Mesenchymal stem cell (in vitro differentiated cells and primary cell): ENCODE measurements at regions not wholly inside any gene's neighbourhood (a gene's known extent, or its start where the extent isn't known, plus 50 kb on each side); places are given as distances from the start of the nearest gene placed in this dataset.

Source experiments
- DNase-seq: peaks from one replicate; pipeline ENCODE4 v3.0.0-alpha.2; 2013
- H2AFZ ChIP-seq: one replicate; pipeline ENCODE4 v1.6.1; 2013; ENCODE audit warnings: low read depth, mild to moderate bottlenecking, control low read depth, inconsistent platforms, low read length, moderate library complexity
- H2AK5ac ChIP-seq: 2 replicates; pipeline ENCODE4 v1.6.1; 2013; ENCODE audit warnings: low read length, moderate library complexity, mild to moderate bottlenecking, inconsistent platforms; ENCODE audit not compliant: severe bottlenecking
- H2BK120ac ChIP-seq: one replicate; pipeline ENCODE4 v1.6.1; 2013; ENCODE audit warnings: low read depth, mild to moderate bottlenecking, inconsistent platforms, low read length, moderate library complexity
- H2BK12ac ChIP-seq, 2 experiments: one replicate each; pipeline ENCODE4 v1.6.1; 2013; ENCODE audit warnings: inconsistent platforms in 2 of 2, low read length in 2 of 2, mild to moderate bottlenecking in 2 of 2, moderate library complexity in 2 of 2, control low read depth in 1 of 2
- H2BK15ac ChIP-seq: one replicate; pipeline ENCODE4 v1.6.1; 2013; ENCODE audit warnings: mild to moderate bottlenecking, low read depth, inconsistent platforms; ENCODE audit not compliant: poor library complexity, severe bottlenecking
- H2BK5ac ChIP-seq: 2 replicates; pipeline ENCODE4 v1.6.1; 2013; ENCODE audit warnings: low read depth, mild to moderate bottlenecking, low read length, control low read depth, inconsistent platforms; ENCODE audit not compliant: poor library complexity, severe bottlenecking
- H3K14ac ChIP-seq, 2 experiments: one replicate each; pipeline ENCODE4 v1.6.1; 2013; ENCODE audit warnings: inconsistent platforms in 2 of 2, low read length in 2 of 2, control low read depth in 1 of 2, mild to moderate bottlenecking in 1 of 2, moderate library complexity in 1 of 2
- H3K18ac ChIP-seq, 2 experiments: one replicate each; pipeline ENCODE4 v1.6.1; 2013; ENCODE audit warnings: inconsistent platforms in 2 of 2, low read length in 2 of 2, control low read depth in 1 of 2, low read depth in 1 of 2, mild to moderate bottlenecking in 1 of 2
- H3K23ac ChIP-seq, 2 experiments: one replicate each; pipeline ENCODE4 v1.6.1; 2013; ENCODE audit warnings: inconsistent platforms in 2 of 2, low read length in 2 of 2, mild to moderate bottlenecking in 2 of 2, moderate library complexity in 2 of 2, control low read depth in 1 of 2
- H3K27ac ChIP-seq: 2 replicates; pipeline ENCODE4 v1.5.1; 2013; ENCODE audit warnings: mild to moderate bottlenecking, moderate library complexity, low read length, control low read depth, inconsistent platforms; ENCODE audit not compliant: poor library complexity, severe bottlenecking
- H3K27me3 ChIP-seq, 2 experiments: 2 replicates each; pipeline versions ENCODE4 v1.6.1 to v1.7.0; 2013; ENCODE audit warnings: low read length in 2 of 2, mild to moderate bottlenecking in 2 of 2, moderate library complexity in 2 of 2, control low read depth in 1 of 2, inconsistent platforms in 1 of 2; ENCODE audit not compliant: control insufficient read depth in 1 of 2, insufficient read depth in 1 of 2
- H3K36me3 ChIP-seq, 2 experiments: 2 replicates each; pipeline versions ENCODE4 v1.6.1 to v1.7.0; 2013; ENCODE audit warnings: low read length in 2 of 2, control low read depth in 1 of 2, inconsistent platforms in 1 of 2, low read depth in 1 of 2, mild to moderate bottlenecking in 1 of 2; ENCODE audit not compliant: insufficient read depth in 2 of 2, control insufficient read depth in 1 of 2
- H3K4ac ChIP-seq, 2 experiments: one replicate each; pipeline ENCODE4 v1.6.1; 2013; ENCODE audit warnings: inconsistent platforms in 2 of 2, low read length in 2 of 2, mild to moderate bottlenecking in 2 of 2, moderate library complexity in 2 of 2, control low read depth in 1 of 2, low read depth in 1 of 2
- H3K4me1 ChIP-seq: 2 replicates; pipeline ENCODE4 v1.6.1; 2013; ENCODE audit warnings: low read depth, low read length, control low read depth; ENCODE audit not compliant: control insufficient read depth, insufficient read depth
- H3K4me2 ChIP-seq: 2 replicates; pipeline ENCODE4 v1.6.1; 2013; ENCODE audit warnings: low read length, mild to moderate bottlenecking, inconsistent platforms; ENCODE audit not compliant: poor library complexity, severe bottlenecking
- H3K4me3 ChIP-seq, 2 experiments: 2 replicates each; pipeline versions ENCODE4 v1.5.1 to v1.7.0; 2013; ENCODE audit warnings: low read length in 2 of 2, mild to moderate bottlenecking in 2 of 2, control low read depth in 1 of 2, low read depth in 1 of 2; ENCODE audit not compliant: insufficient read depth in 1 of 2
- H3K79me1 ChIP-seq: replicated peaks from 2 replicates; pipeline ENCODE4 v1.6.1; 2013; ENCODE audit warnings: mild to moderate bottlenecking, control low read depth, low read length, inconsistent platforms; ENCODE audit not compliant: poor library complexity, severe bottlenecking
- H3K9ac ChIP-seq: 2 replicates; pipeline ENCODE4 v1.7.0; 2013; ENCODE audit warnings: mild to moderate bottlenecking, low read length, moderate library complexity
- H3K9me3 ChIP-seq: 2 replicates; pipeline ENCODE4 v1.7.0; 2013; ENCODE audit warnings: mild to moderate bottlenecking, low read length; ENCODE audit not compliant: control insufficient read depth
- H4K8ac ChIP-seq: one replicate; pipeline ENCODE4 v1.6.1; 2013; ENCODE audit warnings: inconsistent platforms, mild to moderate bottlenecking, low read length, moderate library complexity
- H4K91ac ChIP-seq: one replicate; pipeline ENCODE4 v1.6.1; 2013; ENCODE audit warnings: mild to moderate bottlenecking, low read length, inconsistent platforms
- WGBS: methylation state at CpG from one replicate; pipeline ENCODE4 v1.1.7; 2013; ENCODE audit warnings: mixed read lengths; 5-methylcytosine and 5-hydroxymethylcytosine counted together

DNA sequence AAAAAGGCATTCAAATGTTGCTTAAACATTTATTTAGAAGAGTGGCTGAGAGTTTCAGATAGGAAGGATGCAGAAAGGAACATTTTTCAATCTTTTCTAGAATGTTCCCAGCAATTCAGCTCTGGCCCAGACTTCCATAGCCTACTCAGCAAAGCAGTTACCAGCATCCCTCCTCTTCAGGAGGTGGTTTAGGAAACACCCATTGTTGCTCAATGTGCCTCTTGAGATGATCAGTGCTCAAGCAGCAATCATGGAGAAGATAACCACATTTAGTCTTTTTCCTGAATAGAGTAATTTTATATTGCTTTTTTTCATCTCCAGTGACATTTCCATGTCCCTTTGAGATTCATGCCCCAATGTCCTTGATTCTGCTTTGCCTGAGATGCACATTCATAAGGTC is 328.7 kb upstream of the PPARGC1A start:
- no peak overlapping the region for H2BK15ac ChIP-seq
- H2AFZ ChIP-seq, result no peak overlapping the region
- no peak for DNase-seq
- no peaks in the 10 kb centered on the region for H3K27me3 ChIP-seq
- H3K4me3 ChIP-seq, result no peak overlapping the region
- no peak overlapping the region for H3K23ac ChIP-seq
- no peaks in the 10 kb centered on the region for H3K4me1 ChIP-seq
- no peak overlapping the region for H3K14ac ChIP-seq
- H4K8ac ChIP-seq, result no peak overlapping the region
- H3K4me2 ChIP-seq, result no peak overlapping the region
- H3K36me3 ChIP-seq, result no peaks in the 10 kb centered on the region
- no peak overlapping the region for H2BK12ac ChIP-seq
- H3K27ac ChIP-seq, result no peak overlapping the region
- no peak overlapping the region for H2AK5ac ChIP-seq
- H3K9me3 ChIP-seq, result peaks cover 4% of the 10 kb centered on the region
- no peak overlapping the region for H3K4ac ChIP-seq
- H3K9ac ChIP-seq, result no peak overlapping the region
- H4K91ac ChIP-seq, result no peak overlapping the region
- no peak overlapping the region for H2BK5ac ChIP-seq
- no peak overlapping the region for H3K18ac ChIP-seq
- no peak overlapping the region for H2BK120ac ChIP-seq
- no peaks in the 10 kb centered on the region for H3K79me1 ChIP-seq

DNA sequence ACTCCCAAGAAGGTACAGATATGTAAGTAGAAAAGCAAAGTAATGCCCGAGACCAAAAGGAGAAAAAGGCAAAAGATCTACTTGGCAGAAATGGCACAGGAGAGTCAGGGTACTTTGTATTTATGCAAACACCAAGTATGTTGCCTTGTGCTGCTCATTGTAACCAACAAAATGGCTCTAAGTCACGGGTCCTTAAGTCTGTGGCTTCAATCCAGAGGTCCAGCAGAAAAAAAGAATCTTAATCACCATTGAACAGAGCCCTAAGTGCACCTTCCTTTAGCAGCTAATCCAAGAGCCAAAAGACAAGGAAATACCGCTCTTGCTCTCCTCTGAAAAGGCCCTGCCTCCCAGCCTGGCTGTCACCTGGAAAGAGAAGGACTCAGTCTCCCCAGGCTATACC is 324.9 kb upstream of the PPARGC1A start:
- no peak overlapping the region for H2BK12ac ChIP-seq
- no peaks in the 10 kb centered on the region for H3K36me3 ChIP-seq
- DNase-seq, result no peak
- no peak overlapping the region for H2BK5ac ChIP-seq
- H3K4me2 ChIP-seq, result no peak overlapping the region
- no peaks in the 10 kb centered on the region for H3K79me1 ChIP-seq
- no peak overlapping the region for H3K9ac ChIP-seq
- no peak overlapping the region for H2AFZ ChIP-seq
- H3K4me3 ChIP-seq, result no peak overlapping the region
- no peak overlapping the region for H3K23ac ChIP-seq
- no peak overlapping the region for H2BK120ac ChIP-seq
- no peak overlapping the region for H4K91ac ChIP-seq
- no peak overlapping the region for H4K8ac ChIP-seq
- H3K4ac ChIP-seq, result no peak overlapping the region
- no peaks in the 10 kb centered on the region for H3K27me3 ChIP-seq
- peaks cover 4% of the 10 kb centered on the region for H3K4me1 ChIP-seq
- no peak overlapping the region for H3K18ac ChIP-seq
- no peak overlapping the region for H3K14ac ChIP-seq
- no peak overlapping the region for H2AK5ac ChIP-seq
- no peak overlapping the region for H2BK15ac ChIP-seq
- H3K9me3 ChIP-seq, result peaks cover 4% of the 10 kb centered on the region
- no peak overlapping the region for H3K27ac ChIP-seq
- 84% methylated on average over 3 of the region's 3 CpGs for WGBS

DNA sequence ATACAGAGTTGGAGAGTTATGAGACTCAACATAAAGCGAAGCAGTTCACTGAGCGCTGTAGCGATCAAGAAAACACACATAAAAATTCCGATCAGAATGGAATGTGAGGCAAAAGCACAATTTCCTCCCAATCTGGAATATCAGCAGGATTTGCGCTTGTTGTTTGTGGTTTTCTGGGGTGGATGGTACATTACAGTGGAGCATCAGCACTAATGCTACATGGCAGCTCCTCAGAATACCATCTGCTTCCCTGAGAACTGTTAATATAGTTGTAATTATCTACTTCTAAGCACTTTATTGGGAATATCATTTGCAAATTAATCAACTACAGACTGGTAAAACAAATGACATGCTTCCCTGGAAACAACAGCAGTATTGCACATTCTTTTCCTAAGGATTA is 324.1 kb upstream of the PPARGC1A start:
- Histone ChIP-seq H2BK12ac (no peak overlapping the region), H3K9me3 (peaks cover 4% of the 10 kb centered on the region), H3K27me3 (no peaks in the 10 kb centered on the region), H3K9ac (no peak overlapping the region), H2BK120ac (no peak overlapping the region), H3K18ac (no peak overlapping the region), H3K4me3 (no peak overlapping the region), H3K4me2 (no peak overlapping the region), H2BK15ac (no peak overlapping the region), H3K36me3 (no peaks in the 10 kb centered on the region), H2BK5ac (no peak overlapping the region), H3K4me1 (peaks cover 4% of the 10 kb centered on the region), H4K8ac (no peak overlapping the region), H3K14ac (no peak overlapping the region), H4K91ac (no peak overlapping the region), H2AFZ (no peak overlapping the region), H3K27ac (no peak overlapping the region), H3K79me1 (no peaks in the 10 kb centered on the region), H3K23ac (no peak overlapping the region), H3K4ac (no peak overlapping the region), H2AK5ac (no peak overlapping the region)
- 77% methylated on average over 5 of the region's 5 CpGs for WGBS
- DNase-seq, result no peak

DNA sequence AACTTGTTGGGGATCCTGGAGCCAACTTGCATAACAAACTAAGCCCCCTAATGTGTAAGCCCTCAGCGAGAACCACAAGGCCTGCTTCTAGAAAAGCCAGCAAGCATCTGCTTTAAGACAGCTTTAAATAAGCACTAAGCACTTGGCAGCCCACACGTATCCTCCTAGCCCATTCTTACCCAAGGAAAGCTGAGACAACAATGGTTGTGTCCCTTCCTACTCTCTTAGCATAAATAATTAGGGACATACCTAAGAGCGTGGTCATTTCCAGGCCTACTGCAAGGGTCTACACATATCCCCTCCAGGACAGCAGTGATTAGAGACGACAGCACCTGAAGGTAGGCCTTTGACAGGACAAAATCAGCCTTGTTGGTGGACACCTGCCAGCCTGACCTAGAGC is 322.8 kb upstream of the PPARGC1A start:
- H3K18ac ChIP-seq, result no peak overlapping the region

More for the DNA sequence above, 322.8 kb upstream of the PPARGC1A start:
- no peak for DNase-seq
- H3K36me3 ChIP-seq, result no peaks in the 10 kb centered on the region
- no peak overlapping the region for H3K27ac ChIP-seq
- H3K4me3 ChIP-seq, result no peak overlapping the region
- peak overlapping the region in 1 of 2 experiments; percentile 46 for H3K14ac ChIP-seq
- H3K27me3 ChIP-seq, result no peaks in the 10 kb centered on the region
- no peak overlapping the region for H3K9ac ChIP-seq
- H2BK15ac ChIP-seq, result no peak overlapping the region
- no peak overlapping the region for H4K91ac ChIP-seq
- H2AFZ ChIP-seq, result no peak overlapping the region
- H2BK5ac ChIP-seq, result no peak overlapping the region
- H2BK12ac ChIP-seq, result peak overlapping the region in 1 of 2 experiments; percentile 52
- H4K8ac ChIP-seq, result no peak overlapping the region
- H2AK5ac ChIP-seq, result no peak overlapping the region
- no peak overlapping the region for H3K4me2 ChIP-seq
- H2BK120ac ChIP-seq, result no peak overlapping the region
- H3K4me1 ChIP-seq, result peaks cover 4% of the 10 kb centered on the region
- no peaks in the 10 kb centered on the region for H3K79me1 ChIP-seq
- H3K4ac ChIP-seq, result peak overlapping the region in 1 of 2 experiments; percentile 27
- no peaks in the 10 kb centered on the region for H3K9me3 ChIP-seq
- 88% methylated on average over 4 of the region's 4 CpGs for WGBS
- H3K23ac ChIP-seq, result no peak overlapping the region
